K562 (cell line): ENCODE measurements at regions not wholly inside any gene's neighbourhood (a gene's known extent, or its start where the extent isn't known, plus 50 kb on each side); places are given as distances from the start of the nearest gene placed in this dataset.

Experiments
- ATAC-seq: fragments of 200-7000 bp; cut with Tn5 transposase; 3 replicates; pipeline ENCODE4 v1.9.1; 2020; ENCODE audit warnings: moderate library complexity
- BruUV-seq: library from RNA; stranded (reverse); fragments of 400-500 nt; replicated peaks from 2 replicates; lab custom pipeline; 2021; lab: Mats Ljungman, UMichigan
- CTCF ChIA-PET: fragments of 300-600 bp; formaldehyde crosslinking; extraction: SDS; loops from one replicate; lab custom pipeline; 2021; ENCODE audit warnings: low intra/inter-chr PET ratio; lab: Yijun Ruan, JAX
- POLR2A ChIA-PET: fragments of 300-600, 350-650 bp; sonication (Branson Sonifier 250); formaldehyde crosslinking; extraction: SDS; loops from one replicate; lab custom pipeline; 2021; ENCODE audit warnings: antibody characterized with exemption, inconsistent platforms; lab: Yijun Ruan, JAX
- DNase-seq, 4 experiments: peaks; one replicate each; pipeline versions ENCODE4 v3.0.0 to v3.0.0-alpha.2; 2011 to 2018; ENCODE audit warnings: low spot score in 3 of 4, mixed read lengths in 3 of 4; ENCODE audit errors: extremely low read depth in 1 of 4
- FAIRE-seq: peaks from 2 replicates; lab custom pipeline; 2011; peaks lifted over from hg19 to GRCh38; lab: Jason Lieb, UNC
- H2AFZ ChIP-seq: 2 replicates; pipeline ENCODE4 v1.6.0; 2011; ENCODE audit warnings: low read depth, low read length, control low read depth, inconsistent platforms
- H3K27ac ChIP-seq: fragments of 200-600 bp; 3 replicates; pipeline ENCODE4 v1.8.0; 2011; ENCODE audit warnings: low read depth, mild to moderate bottlenecking, control low read depth, inconsistent platforms, low read length, moderate library complexity, mixed read lengths; ENCODE audit errors: extremely low read depth
- H3K27me3 ChIP-seq, 2 experiments: fragments of 300-600 bp in 1 of 2; 2 replicates in 1 of 2; 3 replicates in 1 of 2; pipeline versions ENCODE4 v1.6.0 to v1.8.0; 2011; ENCODE audit warnings: inconsistent platforms in 2 of 2, low read length in 2 of 2, mild to moderate bottlenecking in 1 of 2, mixed read lengths in 1 of 2, moderate library complexity in 1 of 2; ENCODE audit not compliant: control insufficient read depth in 2 of 2, insufficient read depth in 2 of 2
- H3K36me3 ChIP-seq: fragments of 300-600 bp; 3 replicates; pipeline ENCODE4 v1.8.0; 2011; ENCODE audit warnings: mild to moderate bottlenecking, low read length, inconsistent platforms; ENCODE audit not compliant: control insufficient read depth, insufficient read depth
- H3K4me1 ChIP-seq, 2 experiments: fragments of 200-600 bp in 1 of 2; replicated peaks in 1 of 2; 2 replicates in 1 of 2; 3 replicates in 1 of 2; pipeline versions ENCODE4 v1.5.1 to v1.8.0; 2011; ENCODE audit warnings: inconsistent platforms in 2 of 2, low read length in 2 of 2, mild to moderate bottlenecking in 1 of 2, mixed read lengths in 1 of 2, moderate library complexity in 1 of 2; ENCODE audit not compliant: control insufficient read depth in 2 of 2, insufficient read depth in 2 of 2
- H3K4me2 ChIP-seq: 2 replicates; pipeline ENCODE4 v1.6.1; 2011; ENCODE audit warnings: low read length, control low read depth, inconsistent platforms, mixed read lengths; ENCODE audit not compliant: insufficient read depth
- H3K4me3 ChIP-seq: fragments of 200-600 bp; sonication (generic), shearing (Covaris generic); 2 replicates; pipeline ENCODE4 v1.5.1; 2016; ENCODE audit warnings: control low read depth, inconsistent platforms
- H3K79me2 ChIP-seq: fragments of 200-600 bp; 3 replicates; pipeline ENCODE4 v1.8.0; 2011; ENCODE audit warnings: low read length, inconsistent platforms; ENCODE audit not compliant: control insufficient read depth, insufficient read depth
- H3K9ac ChIP-seq, 2 experiments: 2 replicates each; pipeline versions ENCODE4 v1.6.0 to v1.6.1; 2011; ENCODE audit warnings: low read depth in 2 of 2, low read length in 2 of 2, control low read depth in 1 of 2, inconsistent platforms in 1 of 2, mild to moderate bottlenecking in 1 of 2, mixed read lengths in 1 of 2; ENCODE audit not compliant: insufficient read depth in 1 of 2
- H3K9me1 ChIP-seq: one replicate; pipeline ENCODE4 v1.6.0; 2011; ENCODE audit warnings: inconsistent platforms, mild to moderate bottlenecking, low read length, moderate library complexity; ENCODE audit not compliant: control insufficient read depth, insufficient read depth
- H3K9me3 ChIP-seq: replicated peaks from 2 replicates; pipeline ENCODE4 v1.5.1; 2011; ENCODE audit warnings: low read depth, low read length, inconsistent platforms; ENCODE audit not compliant: control insufficient read depth, insufficient read depth
- H4K20me1 ChIP-seq: replicated peaks from 2 replicates; pipeline ENCODE4 v1.6.1; 2011; ENCODE audit warnings: low read length, inconsistent platforms, mixed read lengths; ENCODE audit not compliant: control insufficient read depth, insufficient read depth
- CBX8 ChIP-seq: fragments of 200-600 bp; sonication (generic); IDR thresholded peaks from 2 replicates; pipeline ENCODE4 v1.6.1; 2012; ENCODE audit warnings: borderline replicate concordance, mixed run types, low read depth, mild to moderate bottlenecking, moderate library complexity, mixed read lengths, low read length, control low read depth, inconsistent platforms; ENCODE audit not compliant: poor library complexity, severe bottlenecking; ENCODE audit errors: extremely low read depth
- FOXJ2 ChIP-seq: fragments of 200-800 bp; sonication (Bioruptor generic); IDR thresholded peaks from 2 replicates; pipeline ENCODE4 v1.6.1; 2016; ENCODE audit warnings: missing genetic modification characterization, missing compliant biosample characterization
- JUNB ChIP-seq: fragments of 450-650 bp; formaldehyde crosslinking; conservative IDR thresholded peaks from 2 replicates; pipeline ENCODE4 v1.4.0; 2020; ENCODE audit warnings: mild to moderate bottlenecking
- LEF1 ChIP-seq: fragments of 450-650 bp; IDR thresholded peaks from 2 replicates; pipeline ENCODE4 v1.6.1; 2016; ENCODE audit warnings: mild to moderate bottlenecking
- MCM7 ChIP-seq, 2 experiments: fragments of 450-650 bp; IDR thresholded peaks; 2 replicates each; pipeline ENCODE4 v1.6.1; 2016 to 2018
- NCOA1 ChIP-seq: fragments of 450-650 bp; IDR thresholded peaks from 2 replicates; pipeline ENCODE4 v1.6.1; 2016; ENCODE audit warnings: low read depth
- POLR2AphosphoS2 ChIP-seq: IDR thresholded peaks from 2 replicates; pipeline ENCODE4 v1.6.1; 2012; ENCODE audit warnings: low read length, improper control_type of control experiment
- RBM17 ChIP-seq: fragments of 200-400 bp; formaldehyde crosslinking; IDR thresholded peaks from 2 replicates; pipeline ENCODE4 v1.6.1; 2017; ENCODE audit warnings: low read depth, mild to moderate bottlenecking, low read length, borderline replicate concordance
- RUNX1 ChIP-seq: sonication (generic); IDR thresholded peaks from 2 replicates; pipeline ENCODE4 v1.6.1; 2016; ENCODE audit warnings: antibody characterized with exemption, low read depth
- TEAD2 ChIP-seq: fragments of 450-650 bp; IDR thresholded peaks from 2 replicates; pipeline ENCODE4 v1.6.1; 2016; ENCODE audit warnings: missing genetic modification characterization, control low read depth, missing compliant biosample characterization
- WGBS: fragments of 100-300 bp; shearing (Covaris generic); methylation state at CpG from one replicate; pipeline ENCODE4 v1.1.6; 2016; ENCODE audit warnings: low coverage, mixed read lengths; ENCODE audit not compliant: insufficient coverage; ENCODE audit errors: missing lambda C conversion rate; 5-methylcytosine and 5-hydroxymethylcytosine counted together
- in situ Hi-C: fragments of 300-500 bp; cut with MboI; formaldehyde crosslinking; loops from 4 replicates; pipeline ENCODE4 v1.15.0; 2018; ENCODE audit warnings: inconsistent platforms, mixed read lengths
- intact Hi-C: fragments of 100-400 bp; cut with micrococcal nuclease; formaldehyde crosslinking; loops from 2 replicates; pipeline ENCODE4 v1.14.2; 2022
- TF ChIP-seq, protein P1 (sequence below): sonication (generic); formaldehyde crosslinking; IDR thresholded peaks from 2 replicates; pipeline ENCODE4 v1.8.0; 2022; ENCODE audit warnings: missing genetic modification reagents, mild to moderate bottlenecking, borderline replicate concordance
- TF ChIP-seq, protein P2 (sequence below): conservative IDR thresholded peaks from 2 replicates; pipeline ENCODE4 v1.6.1; 2011; ENCODE audit warnings: low read depth, mild to moderate bottlenecking, low read length; ENCODE audit not compliant: control insufficient read depth
- TF ChIP-seq, protein P3 (sequence below): fragments of 450-650 bp; conservative IDR thresholded peaks from 2 replicates; pipeline ENCODE4 v1.6.1; 2016; ENCODE audit warnings: missing genetic modification characterization, low read depth, mild to moderate bottlenecking, missing compliant biosample characterization, moderate library complexity
- TF ChIP-seq, protein P4 (sequence below): IDR thresholded peaks from 2 replicates; pipeline ENCODE4 v1.6.1; 2011; ENCODE audit not compliant: insufficient read length; ENCODE audit errors: extremely low read depth

DNA sequence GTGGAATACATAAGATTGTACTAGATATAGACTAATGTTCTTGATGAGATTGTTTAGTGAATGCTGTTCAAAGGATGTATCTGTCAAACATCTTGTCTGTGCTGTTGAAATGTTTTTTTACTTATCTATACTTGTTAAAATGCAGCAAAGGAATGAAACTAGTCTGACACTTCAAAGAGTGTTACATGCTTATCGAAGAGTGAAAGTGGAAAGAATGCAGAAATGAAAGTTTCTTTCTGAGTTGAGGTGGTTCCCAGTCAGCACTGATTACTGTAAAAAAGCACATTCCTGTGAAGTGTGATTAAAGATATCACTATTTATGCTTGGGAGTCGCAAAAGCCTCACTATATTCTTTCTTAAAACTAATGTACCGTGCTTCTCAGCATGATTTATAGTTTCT lies 1225.2 kb downstream of the NCAM2 start:
- Histone ChIP-seq H3K9me3 (no peaks in the 10 kb centered on the region), H2AFZ (no peak overlapping the region), H3K27me3 (no peaks in the 10 kb centered on the region), H4K20me1 (no peaks in the 10 kb centered on the region), H3K9me1 (no peaks in the 10 kb centered on the region), H3K4me1 (no peaks in the 10 kb centered on the region), H3K4me2 (no peak overlapping the region), H3K79me2 (peaks cover 18% of the 10 kb centered on the region; the same call in 2 of the 3 replicates), H3K9ac (no peak overlapping the region), H3K27ac (no peak overlapping the region), H3K36me3 (no peaks in the 10 kb centered on the region), H3K4me3 (no peak overlapping the region)
- in situ Hi-C loops: no loop called here
- no peak for DNase-seq
- BruUV-seq: no TSS peak
- TF ChIP-seq TEAD2 (no peak), LEF1 (no peak), NCOA1 (no peak), POLR2AphosphoS2 (no peak), CBX8 (no peak), FOXJ2 (no peak), MCM7 (IDR thresholded peaks at IDR 0.05) (no peak), JUNB (no peak), RUNX1 (no peak), RBM17 (no peak)
- TF ChIP-seq, protein P1, sequence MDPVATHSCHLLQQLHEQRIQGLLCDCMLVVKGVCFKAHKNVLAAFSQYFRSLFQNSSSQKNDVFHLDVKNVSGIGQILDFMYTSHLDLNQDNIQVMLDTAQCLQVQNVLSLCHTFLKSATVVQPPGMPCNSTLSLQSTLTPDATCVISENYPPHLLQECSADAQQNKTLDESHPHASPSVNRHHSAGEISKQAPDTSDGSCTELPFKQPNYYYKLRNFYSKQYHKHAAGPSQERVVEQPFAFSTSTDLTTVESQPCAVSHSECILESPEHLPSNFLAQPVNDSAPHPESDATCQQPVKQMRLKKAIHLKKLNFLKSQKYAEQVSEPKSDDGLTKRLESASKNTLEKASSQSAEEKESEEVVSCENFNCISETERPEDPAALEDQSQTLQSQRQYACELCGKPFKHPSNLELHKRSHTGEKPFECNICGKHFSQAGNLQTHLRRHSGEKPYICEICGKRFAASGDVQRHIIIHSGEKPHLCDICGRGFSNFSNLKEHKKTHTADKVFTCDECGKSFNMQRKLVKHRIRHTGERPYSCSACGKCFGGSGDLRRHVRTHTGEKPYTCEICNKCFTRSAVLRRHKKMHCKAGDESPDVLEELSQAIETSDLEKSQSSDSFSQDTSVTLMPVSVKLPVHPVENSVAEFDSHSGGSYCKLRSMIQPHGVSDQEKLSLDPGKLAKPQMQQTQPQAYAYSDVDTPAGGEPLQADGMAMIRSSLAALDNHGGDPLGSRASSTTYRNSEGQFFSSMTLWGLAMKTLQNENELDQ (CRISPR knock-in tag): no peak
- TF ChIP-seq, protein P2, sequence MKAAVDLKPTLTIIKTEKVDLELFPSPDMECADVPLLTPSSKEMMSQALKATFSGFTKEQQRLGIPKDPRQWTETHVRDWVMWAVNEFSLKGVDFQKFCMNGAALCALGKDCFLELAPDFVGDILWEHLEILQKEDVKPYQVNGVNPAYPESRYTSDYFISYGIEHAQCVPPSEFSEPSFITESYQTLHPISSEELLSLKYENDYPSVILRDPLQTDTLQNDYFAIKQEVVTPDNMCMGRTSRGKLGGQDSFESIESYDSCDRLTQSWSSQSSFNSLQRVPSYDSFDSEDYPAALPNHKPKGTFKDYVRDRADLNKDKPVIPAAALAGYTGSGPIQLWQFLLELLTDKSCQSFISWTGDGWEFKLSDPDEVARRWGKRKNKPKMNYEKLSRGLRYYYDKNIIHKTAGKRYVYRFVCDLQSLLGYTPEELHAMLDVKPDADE: no peak
- TF ChIP-seq, protein P3, sequence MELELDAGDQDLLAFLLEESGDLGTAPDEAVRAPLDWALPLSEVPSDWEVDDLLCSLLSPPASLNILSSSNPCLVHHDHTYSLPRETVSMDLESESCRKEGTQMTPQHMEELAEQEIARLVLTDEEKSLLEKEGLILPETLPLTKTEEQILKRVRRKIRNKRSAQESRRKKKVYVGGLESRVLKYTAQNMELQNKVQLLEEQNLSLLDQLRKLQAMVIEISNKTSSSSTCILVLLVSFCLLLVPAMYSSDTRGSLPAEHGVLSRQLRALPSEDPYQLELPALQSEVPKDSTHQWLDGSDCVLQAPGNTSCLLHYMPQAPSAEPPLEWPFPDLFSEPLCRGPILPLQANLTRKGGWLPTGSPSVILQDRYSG (tag): no peak
- TF ChIP-seq, protein P4, sequence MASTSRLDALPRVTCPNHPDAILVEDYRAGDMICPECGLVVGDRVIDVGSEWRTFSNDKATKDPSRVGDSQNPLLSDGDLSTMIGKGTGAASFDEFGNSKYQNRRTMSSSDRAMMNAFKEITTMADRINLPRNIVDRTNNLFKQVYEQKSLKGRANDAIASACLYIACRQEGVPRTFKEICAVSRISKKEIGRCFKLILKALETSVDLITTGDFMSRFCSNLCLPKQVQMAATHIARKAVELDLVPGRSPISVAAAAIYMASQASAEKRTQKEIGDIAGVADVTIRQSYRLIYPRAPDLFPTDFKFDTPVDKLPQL: no peak
- no peak for ATAC-seq
- FAIRE-seq: no peak
- WGBS: 81% methylated on average over 3 of the region's 3 CpGs
- intact Hi-C loops: no loop called here
- CTCF ChIA-PET: no interaction called here
- POLR2A ChIA-PET: no interaction called here
